Osteocyte (in vitro differentiated cells): ENCODE measurements at regions not wholly inside any gene's neighbourhood (a gene's known extent, or its start where the extent isn't known, plus 50 kb on each side); places are given as distances from the start of the nearest gene placed in this dataset.

Experiments
- DNase-seq: peaks from one replicate; pipeline ENCODE4 v3.0.0; 2021; ENCODE audit warnings: mixed read lengths; ENCODE audit not compliant: unreplicated experiment; ENCODE audit errors: extremely low spot score
- H3K27ac Mint-ChIP-seq: one replicate; pipeline ENCODE4 v1.8.0; 2021; ENCODE audit warnings: mild to moderate bottlenecking, mixed read lengths; ENCODE audit not compliant: unreplicated experiment
- H3K27me3 Mint-ChIP-seq: one replicate; pipeline ENCODE4 v1.8.0; 2021; ENCODE audit warnings: mixed read lengths; ENCODE audit not compliant: unreplicated experiment
- H3K36me3 Mint-ChIP-seq: one replicate; pipeline ENCODE4 v1.8.0; 2021; ENCODE audit warnings: mixed read lengths; ENCODE audit not compliant: unreplicated experiment
- H3K4me1 Mint-ChIP-seq: one replicate; pipeline ENCODE4 v1.8.0; 2021; ENCODE audit warnings: mixed read lengths; ENCODE audit not compliant: unreplicated experiment
- H3K4me3 Mint-ChIP-seq: one replicate; pipeline ENCODE4 v1.8.0; 2021; ENCODE audit warnings: mild to moderate bottlenecking, moderate library complexity, mixed read lengths; ENCODE audit not compliant: unreplicated experiment
- H3K9me3 Mint-ChIP-seq: one replicate; pipeline ENCODE4 v1.8.0; 2021; ENCODE audit warnings: mixed read lengths; ENCODE audit not compliant: unreplicated experiment
- TF ChIP-seq, protein P1 (sequence below): fragments of 200-600 bp; sonication (generic); IDR thresholded peaks from 2 replicates; pipeline ENCODE4 v1.5.0; 2021; ENCODE audit warnings: antibody characterized with exemption, mild to moderate bottlenecking, moderate library complexity

DNA sequence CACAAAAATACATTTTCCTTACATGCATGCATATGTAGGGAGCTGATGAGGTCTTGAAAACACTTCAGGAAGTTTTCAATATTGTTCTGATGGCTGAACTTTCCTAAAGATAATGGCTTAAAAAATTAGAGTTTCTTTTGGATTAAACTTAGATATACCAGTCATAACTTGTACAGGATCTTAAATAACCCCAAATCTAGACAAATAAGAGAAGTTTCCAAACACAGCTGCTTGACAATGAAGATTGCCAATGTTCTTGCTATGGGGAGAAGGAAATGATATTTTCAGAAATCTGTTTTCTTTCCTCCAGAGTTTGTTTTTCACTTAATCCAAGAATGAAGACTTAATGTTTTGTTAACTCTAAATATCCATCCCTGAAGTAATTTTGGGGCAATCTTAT, 54.6 kb upstream of the SPTBN1 start:
- H3K27ac Mint-ChIP-seq, result peak overlapping the region; percentile 70
- no peak for DNase-seq
- TF ChIP-seq, protein P1, sequence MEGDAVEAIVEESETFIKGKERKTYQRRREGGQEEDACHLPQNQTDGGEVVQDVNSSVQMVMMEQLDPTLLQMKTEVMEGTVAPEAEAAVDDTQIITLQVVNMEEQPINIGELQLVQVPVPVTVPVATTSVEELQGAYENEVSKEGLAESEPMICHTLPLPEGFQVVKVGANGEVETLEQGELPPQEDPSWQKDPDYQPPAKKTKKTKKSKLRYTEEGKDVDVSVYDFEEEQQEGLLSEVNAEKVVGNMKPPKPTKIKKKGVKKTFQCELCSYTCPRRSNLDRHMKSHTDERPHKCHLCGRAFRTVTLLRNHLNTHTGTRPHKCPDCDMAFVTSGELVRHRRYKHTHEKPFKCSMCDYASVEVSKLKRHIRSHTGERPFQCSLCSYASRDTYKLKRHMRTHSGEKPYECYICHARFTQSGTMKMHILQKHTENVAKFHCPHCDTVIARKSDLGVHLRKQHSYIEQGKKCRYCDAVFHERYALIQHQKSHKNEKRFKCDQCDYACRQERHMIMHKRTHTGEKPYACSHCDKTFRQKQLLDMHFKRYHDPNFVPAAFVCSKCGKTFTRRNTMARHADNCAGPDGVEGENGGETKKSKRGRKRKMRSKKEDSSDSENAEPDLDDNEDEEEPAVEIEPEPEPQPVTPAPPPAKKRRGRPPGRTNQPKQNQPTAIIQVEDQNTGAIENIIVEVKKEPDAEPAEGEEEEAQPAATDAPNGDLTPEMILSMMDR, result no peak

DNA sequence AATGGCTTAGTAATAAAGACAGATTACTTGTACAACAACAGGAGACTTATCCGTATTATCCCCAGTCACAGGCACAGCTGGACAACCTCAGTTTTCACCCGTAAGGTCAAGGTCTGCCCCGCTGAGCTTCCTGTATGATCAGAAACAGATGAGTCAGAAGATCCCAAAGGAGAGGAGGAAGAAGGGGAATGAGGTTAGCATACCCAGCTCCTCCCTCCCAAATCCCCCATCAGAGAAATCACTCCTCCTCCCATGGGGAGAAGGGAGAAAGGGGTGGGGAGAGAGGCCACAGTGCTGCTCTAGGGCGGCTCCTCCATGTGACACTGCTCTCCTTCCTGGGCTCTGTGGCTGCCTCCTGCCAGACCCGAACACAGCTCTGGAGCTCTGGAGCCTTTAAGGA, 53.8 kb upstream of the SPTBN1 start:
- H3K27ac Mint-ChIP-seq, result peak overlapping the region; percentile 70
- no peaks in the 10 kb centered on the region for H3K9me3 Mint-ChIP-seq
- DNase-seq, result no peak
- peaks cover 4% of the 10 kb centered on the region for H3K27me3 Mint-ChIP-seq
- peaks cover 29% of the 10 kb centered on the region for H3K4me1 Mint-ChIP-seq
- no peaks in the 10 kb centered on the region for H3K36me3 Mint-ChIP-seq
- TF ChIP-seq, protein P1, result no peak
- no peak overlapping the region for H3K4me3 Mint-ChIP-seq

More for the DNA sequence above, 54.6 kb upstream of the SPTBN1 start:
- Mint-ChIP-seq H3K27me3 (no peaks in the 10 kb centered on the region), H3K9me3 (no peaks in the 10 kb centered on the region), H3K4me1 (peaks cover 29% of the 10 kb centered on the region), H3K36me3 (no peaks in the 10 kb centered on the region), H3K4me3 (no peak overlapping the region)

DNA sequence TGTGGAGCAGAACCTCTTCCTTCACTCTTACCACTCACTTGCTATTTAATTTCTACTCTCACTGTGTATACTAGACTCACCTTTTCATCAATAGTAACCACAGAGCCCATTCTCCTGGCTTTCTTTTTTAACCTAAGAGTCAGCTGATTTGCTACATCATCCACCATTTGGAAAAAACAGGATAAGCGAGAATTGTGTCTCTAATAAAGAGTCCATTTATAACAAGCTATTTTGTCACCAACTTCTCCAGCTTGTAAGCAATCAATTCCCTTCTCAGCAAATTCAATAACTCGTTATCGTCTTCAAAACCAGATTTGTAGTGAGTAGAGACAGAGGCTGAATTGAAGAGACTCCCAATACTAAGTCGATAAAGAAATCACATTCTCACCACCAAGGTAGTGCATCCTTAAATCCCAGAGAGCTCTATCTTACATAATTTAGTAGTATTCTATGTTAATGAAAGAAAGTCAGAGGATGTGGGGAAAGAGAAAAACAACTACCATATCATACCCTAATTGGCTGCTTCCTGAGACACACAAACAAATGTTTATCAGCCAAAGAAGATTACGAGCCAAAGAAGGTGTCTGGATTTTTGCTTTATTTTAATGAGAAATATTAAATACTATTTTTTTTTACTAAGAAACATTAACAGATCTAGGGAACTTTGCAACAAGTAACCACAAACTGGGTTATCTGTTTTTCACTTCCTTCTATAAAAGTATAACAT, 52.5 kb upstream of the SPTBN1 start:
- peaks cover 10% of the 10 kb centered on the region for H3K27me3 Mint-ChIP-seq
- TF ChIP-seq, protein P1, result no peak
- H3K4me3 Mint-ChIP-seq, result no peak overlapping the region
- peaks cover 29% of the 10 kb centered on the region for H3K4me1 Mint-ChIP-seq
- no peak overlapping the region for H3K27ac Mint-ChIP-seq
- H3K9me3 Mint-ChIP-seq, result no peaks in the 10 kb centered on the region
- H3K36me3 Mint-ChIP-seq, result no peaks in the 10 kb centered on the region
- no peak for DNase-seq

DNA sequence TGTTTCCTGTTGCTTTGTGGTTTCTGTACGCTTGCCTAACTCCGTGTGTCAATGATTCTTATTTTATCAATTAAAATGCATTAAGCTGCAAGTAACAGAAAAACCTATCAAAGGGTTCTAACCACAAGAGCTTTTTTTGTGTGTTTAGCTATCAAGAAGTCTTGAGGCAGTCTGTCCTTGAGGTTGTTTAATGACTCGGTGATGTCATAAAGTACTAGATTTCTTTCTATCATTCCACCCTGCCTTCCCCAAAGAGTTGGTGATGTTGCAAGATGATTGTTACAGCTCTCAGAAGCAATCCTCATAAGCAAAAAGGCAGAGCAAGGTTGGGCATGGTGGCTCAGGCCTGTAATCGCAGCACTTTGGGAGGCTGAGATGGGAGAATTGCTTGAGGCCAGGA, 51.9 kb upstream of the SPTBN1 start:
- Mint-ChIP-seq H3K4me3 (no peak overlapping the region), H3K27ac (no peak overlapping the region), H3K9me3 (no peaks in the 10 kb centered on the region), H3K27me3 (peaks cover 13% of the 10 kb centered on the region), H3K36me3 (no peaks in the 10 kb centered on the region), H3K4me1 (peaks cover 29% of the 10 kb centered on the region)
- TF ChIP-seq, protein P1, result no peak
- no peak for DNase-seq

DNA sequence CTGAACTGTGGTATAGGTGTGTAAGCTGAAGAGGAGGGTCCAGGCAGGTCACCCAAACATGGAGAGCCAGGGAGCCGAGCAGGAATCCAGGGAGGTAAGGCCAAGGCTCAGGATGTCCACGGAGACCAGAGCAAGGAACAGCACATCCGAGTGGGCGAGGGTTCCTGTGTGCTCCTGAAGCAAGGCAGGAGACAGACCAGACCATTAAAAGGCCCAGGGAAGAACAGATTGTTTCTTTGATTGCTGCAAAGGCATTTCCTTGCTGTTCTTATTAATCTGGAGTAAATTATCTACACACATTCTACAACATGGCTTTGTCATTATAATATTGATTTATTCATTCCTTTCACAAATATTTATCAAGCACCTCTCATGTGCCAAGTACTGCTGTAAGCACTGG, 50.1 kb upstream of the SPTBN1 start:
- Mint-ChIP-seq H3K4me3 (no peak overlapping the region), H3K27ac (no peak overlapping the region), H3K36me3 (no peaks in the 10 kb centered on the region), H3K9me3 (no peaks in the 10 kb centered on the region), H3K27me3 (peaks cover 14% of the 10 kb centered on the region), H3K4me1 (peaks cover 25% of the 10 kb centered on the region)
- TF ChIP-seq, protein P1, result no peak
- no peak for DNase-seq
